HL-60 (cell line): ENCODE measurements at regions not wholly inside any gene's neighbourhood (a gene's known extent, or its start where the extent isn't known, plus 50 kb on each side); places are given as distances from the start of the nearest gene placed in this dataset.
A peak's percentile ranks its signal among the peaks of the same experiment; 100 is the strongest.

ENCODE experiments used
- DNase-seq, 2 experiments: peaks; one replicate each; pipeline ENCODE4 v3.0.0-alpha.2; 2010 to 2020; ENCODE audit warnings: low read depth in 1 of 2, low spot score in 1 of 2
- H3K27ac ChIP-seq: fragments of 250-450 bp; sonication (Bioruptor Pico); replicated peaks from 2 replicates; pipeline ENCODE4 v1.5.1; 2020; ENCODE audit warnings: mild to moderate bottlenecking, moderate library complexity
- H3K27me3 ChIP-seq: fragments of 250-450 bp; sonication (Bioruptor Pico); 2 replicates; pipeline ENCODE4 v1.5.1; 2021; ENCODE audit warnings: mild to moderate bottlenecking, moderate library complexity; ENCODE audit not compliant: insufficient read depth, poor library complexity, severe bottlenecking
- H3K4me3 ChIP-seq: replicated peaks from 2 replicates; pipeline ENCODE4 v1.5.1; 2011; ENCODE audit warnings: mild to moderate bottlenecking, control low read depth, low read length; ENCODE audit not compliant: insufficient read depth
- GABPA ChIP-seq: IDR thresholded peaks from 2 replicates; pipeline ENCODE4 v1.6.1; 2012; ENCODE audit warnings: low read depth
- POLR2AphosphoS5 ChIP-seq: IDR thresholded peaks from 2 replicates; pipeline ENCODE4 v1.6.1; 2012; ENCODE audit warnings: low read depth
- SPI1 ChIP-seq: IDR thresholded peaks from 2 replicates; pipeline ENCODE4 v1.6.1; 2012; ENCODE audit warnings: low read depth, mild to moderate bottlenecking, borderline replicate concordance
- TF ChIP-seq, protein P1 (sequence below): IDR thresholded peaks from one replicate; pipeline ENCODE4 v1.5.1; 2011; ENCODE audit warnings: low read length, control low read depth, inconsistent platforms; ENCODE audit not compliant: insufficient read depth
- TF ChIP-seq, protein P2 (sequence below): IDR thresholded peaks from 2 replicates; pipeline ENCODE4 v1.6.1; 2012; ENCODE audit warnings: low read depth; ENCODE audit not compliant: insufficient replicate concordance

DNA sequence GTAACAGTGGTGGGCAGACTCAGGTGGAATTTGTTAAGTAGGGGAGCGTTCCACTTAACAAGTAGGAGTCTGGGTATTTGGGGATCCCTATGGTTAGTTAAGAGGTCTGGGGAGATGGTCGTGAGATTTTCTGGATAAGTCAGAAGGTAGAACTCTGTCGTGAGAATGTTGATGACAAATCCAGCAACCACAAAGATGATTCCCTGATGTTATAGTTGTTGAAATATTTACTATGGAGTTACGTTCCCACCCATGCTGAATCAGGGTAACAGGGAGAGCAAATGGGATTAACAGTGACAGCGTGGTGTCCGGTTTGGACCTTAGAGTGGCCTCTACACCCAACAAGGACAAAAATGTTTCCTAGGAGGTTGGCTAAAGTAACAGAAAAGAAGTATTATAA lies 110.8 kb downstream of the MFSD1 start:
- TF ChIP-seq, protein P1, sequence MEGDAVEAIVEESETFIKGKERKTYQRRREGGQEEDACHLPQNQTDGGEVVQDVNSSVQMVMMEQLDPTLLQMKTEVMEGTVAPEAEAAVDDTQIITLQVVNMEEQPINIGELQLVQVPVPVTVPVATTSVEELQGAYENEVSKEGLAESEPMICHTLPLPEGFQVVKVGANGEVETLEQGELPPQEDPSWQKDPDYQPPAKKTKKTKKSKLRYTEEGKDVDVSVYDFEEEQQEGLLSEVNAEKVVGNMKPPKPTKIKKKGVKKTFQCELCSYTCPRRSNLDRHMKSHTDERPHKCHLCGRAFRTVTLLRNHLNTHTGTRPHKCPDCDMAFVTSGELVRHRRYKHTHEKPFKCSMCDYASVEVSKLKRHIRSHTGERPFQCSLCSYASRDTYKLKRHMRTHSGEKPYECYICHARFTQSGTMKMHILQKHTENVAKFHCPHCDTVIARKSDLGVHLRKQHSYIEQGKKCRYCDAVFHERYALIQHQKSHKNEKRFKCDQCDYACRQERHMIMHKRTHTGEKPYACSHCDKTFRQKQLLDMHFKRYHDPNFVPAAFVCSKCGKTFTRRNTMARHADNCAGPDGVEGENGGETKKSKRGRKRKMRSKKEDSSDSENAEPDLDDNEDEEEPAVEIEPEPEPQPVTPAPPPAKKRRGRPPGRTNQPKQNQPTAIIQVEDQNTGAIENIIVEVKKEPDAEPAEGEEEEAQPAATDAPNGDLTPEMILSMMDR, result no peak
- TF ChIP-seq, protein P2, sequence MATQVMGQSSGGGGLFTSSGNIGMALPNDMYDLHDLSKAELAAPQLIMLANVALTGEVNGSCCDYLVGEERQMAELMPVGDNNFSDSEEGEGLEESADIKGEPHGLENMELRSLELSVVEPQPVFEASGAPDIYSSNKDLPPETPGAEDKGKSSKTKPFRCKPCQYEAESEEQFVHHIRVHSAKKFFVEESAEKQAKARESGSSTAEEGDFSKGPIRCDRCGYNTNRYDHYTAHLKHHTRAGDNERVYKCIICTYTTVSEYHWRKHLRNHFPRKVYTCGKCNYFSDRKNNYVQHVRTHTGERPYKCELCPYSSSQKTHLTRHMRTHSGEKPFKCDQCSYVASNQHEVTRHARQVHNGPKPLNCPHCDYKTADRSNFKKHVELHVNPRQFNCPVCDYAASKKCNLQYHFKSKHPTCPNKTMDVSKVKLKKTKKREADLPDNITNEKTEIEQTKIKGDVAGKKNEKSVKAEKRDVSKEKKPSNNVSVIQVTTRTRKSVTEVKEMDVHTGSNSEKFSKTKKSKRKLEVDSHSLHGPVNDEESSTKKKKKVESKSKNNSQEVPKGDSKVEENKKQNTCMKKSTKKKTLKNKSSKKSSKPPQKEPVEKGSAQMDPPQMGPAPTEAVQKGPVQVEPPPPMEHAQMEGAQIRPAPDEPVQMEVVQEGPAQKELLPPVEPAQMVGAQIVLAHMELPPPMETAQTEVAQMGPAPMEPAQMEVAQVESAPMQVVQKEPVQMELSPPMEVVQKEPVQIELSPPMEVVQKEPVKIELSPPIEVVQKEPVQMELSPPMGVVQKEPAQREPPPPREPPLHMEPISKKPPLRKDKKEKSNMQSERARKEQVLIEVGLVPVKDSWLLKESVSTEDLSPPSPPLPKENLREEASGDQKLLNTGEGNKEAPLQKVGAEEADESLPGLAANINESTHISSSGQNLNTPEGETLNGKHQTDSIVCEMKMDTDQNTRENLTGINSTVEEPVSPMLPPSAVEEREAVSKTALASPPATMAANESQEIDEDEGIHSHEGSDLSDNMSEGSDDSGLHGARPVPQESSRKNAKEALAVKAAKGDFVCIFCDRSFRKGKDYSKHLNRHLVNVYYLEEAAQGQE, result no peak
- no peak for TF ChIP-seq GABPA
- no peak for TF ChIP-seq SPI1
- TF ChIP-seq POLR2AphosphoS5, result no peak
- Histone ChIP-seq H3K4me3 (no peak overlapping the region), H3K27me3 (no peaks in the 10 kb centered on the region), H3K27ac (no peak overlapping the region)
- no peak for DNase-seq

DNA sequence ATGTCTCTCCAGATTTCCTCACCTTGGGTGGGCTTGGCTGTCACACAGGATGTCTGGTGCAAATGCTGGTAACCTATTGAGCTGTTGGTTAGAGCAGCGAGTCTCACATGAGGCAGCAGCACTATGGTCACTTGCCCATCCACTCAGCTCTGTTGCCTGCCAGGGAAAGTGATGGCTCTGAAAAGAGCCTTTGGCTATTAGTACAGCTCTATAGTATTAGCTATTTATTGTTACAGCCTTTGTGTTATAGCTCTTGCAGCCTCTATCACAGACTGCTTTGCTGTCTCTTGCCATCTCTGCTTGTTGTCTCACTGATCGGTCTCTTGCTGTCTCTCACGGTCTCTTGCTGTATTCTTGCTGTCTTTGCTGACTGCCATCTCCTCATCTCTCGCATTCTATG lies 114.3 kb downstream of the MFSD1 start:
- Histone ChIP-seq H3K27me3 (no peaks in the 10 kb centered on the region), H3K27ac (no peak overlapping the region), H3K4me3 (no peak overlapping the region)
- no peak for DNase-seq
- TF ChIP-seq, protein P1, result no peak
- TF ChIP-seq, protein P2, result no peak
- TF ChIP-seq POLR2AphosphoS5 (no peak), GABPA (no peak), SPI1 (no peak)

DNA sequence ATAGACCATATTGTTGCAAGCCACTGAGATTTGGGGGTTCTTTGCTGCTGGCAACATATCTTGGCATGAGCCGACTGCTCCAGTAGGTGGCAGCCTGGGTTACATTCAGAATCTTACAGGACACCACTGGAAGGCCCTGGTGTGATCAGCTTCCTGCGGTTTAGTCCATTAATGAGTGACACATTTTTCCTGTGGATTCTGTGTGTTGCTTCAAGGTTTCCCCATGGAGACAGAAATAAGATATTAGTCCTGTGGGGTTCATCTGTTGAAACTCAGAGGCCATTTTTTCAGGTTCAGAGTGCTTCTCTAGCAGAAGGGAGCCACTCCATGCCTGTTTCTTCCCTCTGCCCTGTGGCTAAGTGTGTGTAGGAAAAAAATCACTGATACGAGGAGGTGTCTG lies 116.2 kb downstream of the MFSD1 start:
- TF ChIP-seq, protein P1, result peak; percentile 70
- TF ChIP-seq GABPA, result no peak
- no peak overlapping the region for H3K27ac ChIP-seq
- peak; percentile 6 to 32 for DNase-seq
- no peaks in the 10 kb centered on the region for H3K27me3 ChIP-seq
- H3K4me3 ChIP-seq, result no peak overlapping the region

DNA sequence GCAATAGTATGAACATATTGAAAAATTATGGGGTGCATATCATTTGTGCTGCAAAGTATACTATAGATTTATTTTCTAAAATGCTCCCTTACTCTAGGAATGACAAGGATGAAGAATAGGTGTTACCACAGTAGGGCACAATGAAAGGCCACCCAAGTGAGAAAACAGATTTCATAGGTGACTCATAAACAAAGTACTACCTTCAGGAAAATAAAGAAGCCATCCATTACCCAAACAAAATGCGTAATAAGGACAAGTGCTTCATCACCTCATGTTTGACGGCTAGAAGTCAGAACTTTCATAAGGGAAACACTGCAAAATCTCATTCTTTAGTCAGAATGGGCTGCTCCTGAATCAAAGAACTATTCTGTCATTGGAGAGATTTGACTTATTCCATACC lies 116.6 kb downstream of the MFSD1 start:
- no peak overlapping the region for H3K27ac ChIP-seq
- TF ChIP-seq, protein P1, result no peak
- TF ChIP-seq POLR2AphosphoS5 (no peak), GABPA (no peak)
- TF ChIP-seq, protein P2, result no peak
- H3K4me3 ChIP-seq, result no peak overlapping the region
- H3K27me3 ChIP-seq, result no peaks in the 10 kb centered on the region
- no peak for DNase-seq
